HG02678 (cell line): ENCODE measurements at regions not wholly inside any gene's neighbourhood (a gene's known extent, or its start where the extent isn't known, plus 50 kb on each side); places are given as distances from the start of the nearest gene placed in this dataset.

ENCODE experiments used
- ATAC-seq: cut with Tn5 transposase; IDR thresholded peaks from one replicate; pipeline ENCODE4 v1.9.1; 2021; ENCODE audit warnings: mild to moderate bottlenecking, moderate library complexity; ENCODE audit not compliant: unreplicated experiment

DNA sequence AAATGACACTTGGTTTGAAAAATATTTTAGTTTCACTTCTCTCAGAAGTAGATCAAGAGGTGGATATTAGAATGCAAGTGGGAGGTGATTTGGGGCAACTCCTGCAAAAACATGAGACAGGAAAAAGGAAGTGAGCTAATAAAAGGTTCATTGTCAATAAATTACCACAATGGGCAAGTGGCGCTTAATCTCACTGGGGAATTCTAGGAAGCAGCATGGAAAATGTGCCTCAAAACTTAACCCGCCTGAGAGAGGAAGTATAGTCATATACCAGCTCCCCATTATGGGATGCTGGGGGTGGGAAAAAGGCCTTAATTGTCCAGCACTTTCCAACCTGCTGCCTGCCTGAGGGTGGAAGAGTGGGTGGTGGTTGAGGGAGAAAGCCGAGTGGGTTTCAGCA, 204.1 kb downstream of the ELAVL2 start:
- ATAC-seq = no peak

- ATAC-seq = no peak
Measured at GRCh38 chr9:23622396-23622795, 203.6 kb downstream of the ELAVL2 start.

DNA sequence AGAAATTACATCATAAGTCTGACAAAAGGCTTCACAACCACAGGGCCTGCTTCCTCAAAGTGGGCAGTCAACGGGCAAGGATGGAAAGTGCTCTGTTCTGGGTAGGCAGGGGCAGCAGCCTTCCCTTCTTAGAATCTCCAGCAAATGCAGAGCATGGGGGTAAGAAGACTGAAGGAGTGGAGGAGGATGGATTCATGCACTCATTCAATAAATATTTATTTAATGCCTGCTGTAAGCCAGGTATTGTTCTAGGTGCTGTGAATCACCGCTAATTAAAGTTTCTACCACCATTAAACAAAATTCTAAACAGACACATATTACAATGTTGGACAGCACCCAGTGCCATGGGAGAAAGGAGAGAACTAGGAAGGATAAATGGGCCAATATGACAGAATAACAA, 195.6 kb downstream of the ELAVL2 start:
- no peak for ATAC-seq

GRCh38 chr9:23635276-23635675, 190.8 kb downstream of the ELAVL2 start:
- no peak for ATAC-seq

DNA sequence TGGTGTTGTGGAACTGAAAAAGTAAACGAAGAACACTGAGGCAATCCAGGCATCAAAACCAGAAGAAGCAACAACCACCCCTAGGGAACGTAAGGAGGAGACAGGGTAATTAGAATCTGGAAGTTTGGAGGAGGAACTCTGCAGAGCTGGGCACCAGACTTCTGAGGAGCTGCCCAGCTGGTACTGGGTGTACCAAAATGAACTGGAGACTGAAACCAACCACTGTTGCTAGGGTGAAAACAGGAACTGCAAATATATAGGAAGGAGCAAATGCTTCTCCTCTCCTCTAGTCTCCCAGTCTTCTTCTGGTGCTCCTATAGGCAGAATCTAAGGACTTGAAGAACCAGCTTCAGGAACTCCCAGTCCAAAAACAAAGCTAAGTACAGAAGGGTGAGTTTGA, 189.8 kb downstream of the ELAVL2 start:
- ATAC-seq = no peak

DNA sequence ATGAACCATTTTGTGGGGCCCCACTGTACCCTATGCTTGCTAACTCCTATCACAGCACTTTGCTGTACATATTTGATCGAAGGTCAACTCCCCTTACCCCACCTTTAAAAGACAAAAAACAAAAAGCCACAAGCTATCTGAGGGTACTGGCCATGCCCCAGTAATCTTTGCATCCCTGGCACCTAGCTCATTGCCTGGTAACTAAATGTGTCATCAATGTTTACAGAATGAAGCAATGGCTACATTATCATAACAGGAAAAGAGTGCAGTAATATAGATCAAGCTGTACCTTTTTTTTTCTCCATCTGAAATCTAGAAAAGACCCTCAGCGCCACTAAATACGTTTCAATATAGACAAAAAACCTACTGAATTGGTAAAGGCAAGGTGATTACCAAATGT, 188.0 kb downstream of the ELAVL2 start:
- no peak for ATAC-seq

- no peak for ATAC-seq
Measured at GRCh38 chr9:23638837-23639426, 187.1 kb downstream of the ELAVL2 start.
